Activated T-helper 17 cell treated with anti-CD3 and anti-CD28 coated beads, Interleukin-2, amount 50 U/mL, for 72 hours (primary cell): ENCODE measurements at regions not wholly inside any gene's neighbourhood (a gene's known extent, or its start where the extent isn't known, plus 50 kb on each side); places are given as distances from the start of the nearest gene placed in this dataset.

Experiments used
- ATAC-seq: fragments of 150-1000 bp; cut with Tn5 transposase; replicated peaks from 2 replicates; pipeline ENCODE4 v1.10.0; 2021; ENCODE audit warnings: mild to moderate bottlenecking, moderate library complexity
- H3K27ac Mint-ChIP-seq: one replicate; pipeline ENCODE4 v1.8.0; 2022; ENCODE audit warnings: mixed read lengths
- H3K27me3 Mint-ChIP-seq: one replicate; pipeline ENCODE4 v1.8.0; 2022; ENCODE audit warnings: mixed read lengths
- H3K36me3 Mint-ChIP-seq: one replicate; pipeline ENCODE4 v1.8.0; 2022; ENCODE audit warnings: low read depth, mild to moderate bottlenecking, mixed read lengths
- H3K4me1 Mint-ChIP-seq: one replicate; pipeline ENCODE4 v1.8.0; 2022; ENCODE audit warnings: mixed read lengths
- H3K4me3 Mint-ChIP-seq: one replicate; pipeline ENCODE4 v1.8.0; 2022; ENCODE audit warnings: mild to moderate bottlenecking, mixed read lengths
- H3K9me3 Mint-ChIP-seq: one replicate; pipeline ENCODE4 v1.8.0; 2022; ENCODE audit warnings: mixed read lengths

DNA sequence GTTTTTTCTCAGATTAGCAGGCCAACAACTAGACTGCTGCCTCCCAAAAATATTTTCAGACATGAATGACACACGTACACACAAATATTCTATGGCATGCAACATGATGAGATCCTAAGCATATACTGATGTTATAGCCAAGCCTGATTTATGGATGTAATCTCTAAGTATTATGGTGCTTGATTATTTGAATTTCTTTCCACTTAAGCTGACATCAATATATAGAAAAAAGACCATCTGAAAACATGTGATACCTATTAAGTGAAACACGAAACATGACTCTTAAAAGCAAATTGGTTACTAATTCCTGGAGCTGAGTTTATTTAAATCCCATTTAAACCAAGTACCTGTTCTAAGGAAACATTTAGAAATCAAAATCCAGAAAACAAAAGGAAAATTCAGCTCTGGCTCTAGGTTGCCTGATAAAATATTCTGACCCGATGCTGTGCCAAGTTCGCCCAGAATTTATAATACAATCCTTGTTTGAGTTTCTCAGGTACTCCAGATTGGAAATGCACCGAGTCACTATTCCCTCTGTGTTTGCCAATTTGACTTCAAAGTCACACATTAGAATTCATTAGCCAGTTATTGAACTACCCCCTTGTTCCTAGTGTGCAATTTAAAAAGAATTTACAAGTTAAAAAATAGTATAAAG, 548.6 kb downstream of the CSNK1G3 start:
- no peaks in the 10 kb centered on the region for H3K36me3 Mint-ChIP-seq
- no peaks in the 10 kb centered on the region for H3K4me1 Mint-ChIP-seq
- no peak overlapping the region for H3K27ac Mint-ChIP-seq
- no peaks in the 10 kb centered on the region for H3K27me3 Mint-ChIP-seq
- peaks cover 19% of the 10 kb centered on the region for H3K9me3 Mint-ChIP-seq
- no peak for ATAC-seq
- H3K4me3 Mint-ChIP-seq: no peak overlapping the region

DNA sequence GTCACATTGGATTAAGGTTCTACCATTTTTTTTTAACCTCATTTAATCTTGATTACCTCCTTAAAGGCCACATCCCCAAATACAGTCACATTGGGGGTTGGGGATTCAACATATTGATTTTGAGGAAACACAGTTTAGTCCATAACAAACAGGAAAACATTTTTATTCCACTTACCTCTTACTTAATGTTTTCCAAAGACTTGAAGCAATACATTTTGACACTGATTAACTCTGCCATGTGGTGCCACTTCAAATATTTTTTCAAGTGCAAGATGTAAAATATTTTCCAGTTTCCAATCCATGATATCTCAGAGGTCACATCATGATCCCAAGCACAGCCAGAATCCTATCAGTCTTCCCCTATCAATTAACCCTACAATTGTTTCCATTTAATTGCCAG, 548.0 kb downstream of the CSNK1G3 start:
- Mint-ChIP-seq H3K27ac (no peak overlapping the region), H3K4me3 (no peak overlapping the region), H3K4me1 (no peaks in the 10 kb centered on the region), H3K36me3 (no peaks in the 10 kb centered on the region), H3K9me3 (peaks cover 19% of the 10 kb centered on the region), H3K27me3 (no peaks in the 10 kb centered on the region)
- no peak for ATAC-seq

DNA sequence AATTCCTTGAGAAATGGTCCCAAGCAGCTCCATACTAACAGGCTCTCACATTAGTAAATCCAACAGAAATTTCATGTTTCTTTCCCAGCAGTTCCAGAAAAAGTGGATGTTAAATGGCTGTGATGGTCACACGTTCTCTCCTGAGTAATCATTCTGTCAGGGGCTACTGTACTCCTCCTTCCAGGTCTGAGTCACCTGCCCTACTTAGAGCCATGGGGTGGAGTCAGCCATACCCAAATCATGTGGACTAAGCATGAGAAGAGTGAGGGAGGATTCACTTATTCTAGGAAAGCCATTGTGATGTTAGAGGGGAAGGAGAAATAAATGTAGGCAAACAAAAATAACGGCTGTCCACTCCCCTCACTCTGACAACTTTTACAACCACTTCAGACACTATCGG, 547.2 kb downstream of the CSNK1G3 start:
- no peak overlapping the region for H3K27ac Mint-ChIP-seq
- H3K4me3 Mint-ChIP-seq: no peak overlapping the region
- H3K27me3 Mint-ChIP-seq: no peaks in the 10 kb centered on the region

GRCh38 chr5:124057724-124058231, 545.8 kb downstream of the CSNK1G3 start:
- peaks cover 12% of the 10 kb centered on the region for H3K9me3 Mint-ChIP-seq
- H3K4me3 Mint-ChIP-seq: no peak overlapping the region
- no peaks in the 10 kb centered on the region for H3K36me3 Mint-ChIP-seq
- ATAC-seq: no peak
- H3K27me3 Mint-ChIP-seq: no peaks in the 10 kb centered on the region
- H3K27ac Mint-ChIP-seq: no peak overlapping the region
- H3K4me1 Mint-ChIP-seq: no peaks in the 10 kb centered on the region

More for the DNA sequence above, 547.2 kb downstream of the CSNK1G3 start:
- peaks cover 15% of the 10 kb centered on the region for H3K9me3 Mint-ChIP-seq
- H3K36me3 Mint-ChIP-seq: no peaks in the 10 kb centered on the region
- no peak for ATAC-seq
- no peaks in the 10 kb centered on the region for H3K4me1 Mint-ChIP-seq

- Mint-ChIP-seq H3K4me1 (no peaks in the 10 kb centered on the region), H3K9me3 (peaks cover 12% of the 10 kb centered on the region), H3K4me3 (no peak overlapping the region), H3K27ac (no peak overlapping the region), H3K36me3 (no peaks in the 10 kb centered on the region), H3K27me3 (no peaks in the 10 kb centered on the region)
- ATAC-seq: no peak
These were observed 545.2 kb downstream of the CSNK1G3 start for GRCh38 chr5:124056991-124057723.

DNA sequence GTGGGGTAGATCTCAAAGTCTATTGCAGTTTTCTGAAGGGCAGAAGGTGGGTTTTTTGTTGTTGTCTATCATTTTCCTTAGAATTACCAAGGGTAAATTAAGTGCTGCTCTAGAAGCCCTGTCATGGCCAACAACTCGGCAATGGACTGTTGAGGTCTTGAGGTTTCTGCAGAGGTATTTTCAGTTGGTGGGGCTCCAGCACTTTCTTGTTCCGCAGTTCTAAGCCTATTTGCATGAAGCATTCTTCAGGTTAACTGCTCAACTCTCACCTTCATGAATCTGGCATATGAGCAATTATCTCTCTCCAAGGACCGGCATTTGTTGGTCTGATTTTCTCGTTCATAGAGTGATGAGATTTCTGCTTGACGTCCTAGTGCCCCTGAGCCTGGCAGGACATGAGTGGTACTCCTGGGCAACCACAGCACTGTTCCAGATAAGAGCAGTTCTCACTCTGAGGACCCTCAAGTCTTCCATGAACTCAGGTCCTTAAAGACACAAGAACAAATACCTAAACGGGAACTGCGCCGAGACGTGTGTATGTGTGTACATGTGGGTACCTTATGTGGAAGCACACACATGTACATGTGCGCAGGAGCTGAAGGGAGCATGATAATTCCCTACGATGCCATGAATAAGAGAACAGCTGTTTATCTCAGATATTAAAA, 544.5 kb downstream of the CSNK1G3 start:
- H3K9me3 Mint-ChIP-seq: peaks cover 12% of the 10 kb centered on the region
- H3K27ac Mint-ChIP-seq: no peak overlapping the region
- no peak for ATAC-seq
- no peaks in the 10 kb centered on the region for H3K36me3 Mint-ChIP-seq
- no peak overlapping the region for H3K4me3 Mint-ChIP-seq
- no peaks in the 10 kb centered on the region for H3K27me3 Mint-ChIP-seq
- H3K4me1 Mint-ChIP-seq: no peaks in the 10 kb centered on the region

DNA sequence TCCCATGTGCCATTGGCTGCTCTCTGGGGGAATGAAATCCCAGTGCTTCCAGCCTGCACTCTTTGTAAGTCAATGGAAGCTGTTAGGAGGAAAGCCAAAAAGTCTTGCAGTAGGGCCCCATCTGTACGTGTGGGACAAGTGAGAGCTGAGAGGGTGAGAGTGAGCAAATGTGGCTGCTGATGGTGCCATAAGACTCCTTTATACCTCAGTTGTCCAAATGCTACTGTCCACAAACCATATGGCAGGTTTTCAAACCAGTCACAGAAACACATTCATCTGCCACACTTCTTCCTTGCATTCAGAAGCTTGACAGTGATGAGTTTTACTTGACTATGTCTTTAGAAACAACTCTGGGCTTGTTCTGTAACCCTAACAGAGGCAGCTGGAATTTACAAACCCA, 543.8 kb downstream of the CSNK1G3 start:
- H3K9me3 Mint-ChIP-seq: peaks cover 15% of the 10 kb centered on the region
- no peaks in the 10 kb centered on the region for H3K4me1 Mint-ChIP-seq
- no peak overlapping the region for H3K27ac Mint-ChIP-seq
- no peak for ATAC-seq
- H3K4me3 Mint-ChIP-seq: no peak overlapping the region
- no peaks in the 10 kb centered on the region for H3K36me3 Mint-ChIP-seq
- H3K27me3 Mint-ChIP-seq: no peaks in the 10 kb centered on the region

DNA sequence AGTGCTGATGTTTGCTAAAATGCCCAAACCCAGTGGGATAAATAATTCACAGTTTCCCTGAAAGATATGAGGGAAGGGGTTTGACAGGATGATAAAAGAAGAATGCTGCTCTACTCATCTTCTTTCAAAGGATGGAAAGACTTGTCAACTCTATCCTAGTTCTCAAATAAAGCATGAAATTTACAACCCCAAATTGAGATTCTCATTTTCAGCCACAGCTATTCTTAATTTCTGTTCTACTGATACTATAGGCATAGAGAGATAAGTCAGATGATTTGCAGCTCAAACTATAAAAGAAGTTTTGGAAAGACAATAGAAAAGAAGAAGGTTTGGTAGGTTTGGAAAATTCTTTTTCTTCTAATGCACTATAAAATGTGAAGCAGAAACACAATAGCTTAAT, 542.6 kb downstream of the CSNK1G3 start:
- no peaks in the 10 kb centered on the region for H3K27me3 Mint-ChIP-seq
- peaks cover 11% of the 10 kb centered on the region for H3K9me3 Mint-ChIP-seq
- H3K4me3 Mint-ChIP-seq: no peak overlapping the region
- no peak for ATAC-seq
- H3K36me3 Mint-ChIP-seq: no peaks in the 10 kb centered on the region
- H3K27ac Mint-ChIP-seq: no peak overlapping the region
- H3K4me1 Mint-ChIP-seq: no peaks in the 10 kb centered on the region

DNA sequence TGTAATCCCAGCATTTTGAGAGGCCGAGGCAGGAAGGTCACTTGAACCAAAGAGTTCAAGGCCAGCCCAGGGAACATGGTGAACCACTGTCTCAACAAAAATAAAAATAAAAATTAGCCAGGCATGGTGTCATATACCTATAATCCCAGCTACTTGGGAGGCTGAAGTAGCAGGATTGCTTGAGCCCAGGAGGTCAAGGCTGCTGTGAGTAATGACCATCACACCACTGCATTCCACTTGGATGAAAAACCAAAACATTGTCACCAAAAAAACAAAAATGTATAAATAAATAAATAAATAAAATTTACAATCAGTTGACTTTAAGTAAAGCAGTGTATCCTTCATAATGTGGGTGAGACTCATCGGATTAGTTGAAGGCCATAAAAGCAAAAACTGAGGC, 541.4 kb downstream of the CSNK1G3 start:
- H3K36me3 Mint-ChIP-seq: no peaks in the 10 kb centered on the region
- H3K27ac Mint-ChIP-seq: no peak overlapping the region
- ATAC-seq: no peak
- H3K9me3 Mint-ChIP-seq: peaks cover 5% of the 10 kb centered on the region
- no peaks in the 10 kb centered on the region for H3K27me3 Mint-ChIP-seq
- no peak overlapping the region for H3K4me3 Mint-ChIP-seq
- H3K4me1 Mint-ChIP-seq: no peaks in the 10 kb centered on the region

GRCh38 chr5:124052201-124052600, 540.2 kb downstream of the CSNK1G3 start:
- H3K9me3 Mint-ChIP-seq: peaks cover 4% of the 10 kb centered on the region
- no peak overlapping the region for H3K27ac Mint-ChIP-seq
- ATAC-seq: no peak
- no peaks in the 10 kb centered on the region for H3K36me3 Mint-ChIP-seq
- H3K27me3 Mint-ChIP-seq: no peaks in the 10 kb centered on the region
- no peak overlapping the region for H3K4me3 Mint-ChIP-seq
- H3K4me1 Mint-ChIP-seq: no peaks in the 10 kb centered on the region

DNA sequence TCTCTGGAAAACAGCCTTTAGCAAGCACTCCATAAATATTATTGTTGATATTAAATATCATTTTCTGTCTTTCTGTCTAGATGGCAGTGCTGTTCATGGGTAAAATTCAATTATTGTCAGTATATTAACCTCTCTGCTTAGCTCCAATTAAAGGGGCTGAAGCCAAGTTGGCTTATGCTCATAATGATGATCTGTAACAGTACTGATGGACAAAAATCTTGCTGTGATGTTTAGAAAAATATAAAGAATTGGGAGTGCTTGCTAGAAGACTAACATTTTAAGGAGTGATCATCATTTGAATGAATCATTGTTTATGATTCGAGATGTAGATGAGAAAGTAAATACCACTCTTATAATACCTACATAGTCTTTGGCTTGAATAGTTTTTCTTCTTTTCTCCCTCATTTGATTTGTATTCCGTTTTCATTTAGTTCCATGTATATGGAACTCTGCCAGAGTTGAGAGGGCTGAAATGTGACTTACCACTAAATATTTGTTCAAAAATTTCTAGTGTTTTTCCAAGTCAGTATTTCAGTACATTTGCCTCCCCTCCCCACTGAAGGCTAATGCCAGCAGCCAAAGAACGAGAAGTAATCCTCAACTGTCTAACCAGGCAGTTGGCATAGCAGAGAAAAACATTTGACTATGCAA, 538.3 kb downstream of the CSNK1G3 start:
- Mint-ChIP-seq H3K36me3 (no peaks in the 10 kb centered on the region), H3K27ac (no peak overlapping the region), H3K4me3 (no peak overlapping the region), H3K4me1 (no peaks in the 10 kb centered on the region), H3K27me3 (no peaks in the 10 kb centered on the region), H3K9me3 (peaks cover 4% of the 10 kb centered on the region)
- no peak for ATAC-seq

DNA sequence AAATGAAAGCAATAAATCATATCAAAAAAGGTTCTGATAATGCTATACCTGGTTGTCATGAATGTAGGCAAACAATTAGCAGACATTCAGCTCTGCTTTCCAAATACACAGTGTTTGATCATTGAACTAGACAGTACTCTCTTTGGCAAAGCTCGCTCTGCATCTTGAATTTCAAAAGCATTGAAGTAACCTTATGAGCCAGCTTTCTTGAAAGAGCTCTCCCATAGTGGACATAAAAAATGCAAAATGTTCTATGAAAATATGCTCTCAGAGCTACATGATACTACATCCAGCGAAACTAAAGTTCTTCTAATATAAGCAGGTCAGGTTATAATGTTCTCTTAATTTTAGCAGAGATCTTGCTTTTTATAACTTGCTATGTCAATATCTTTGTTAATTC, 533.4 kb downstream of the CSNK1G3 start:
- Mint-ChIP-seq H3K36me3 (no peaks in the 10 kb centered on the region), H3K27me3 (no peaks in the 10 kb centered on the region), H3K9me3 (no peaks in the 10 kb centered on the region), H3K4me3 (no peak overlapping the region), H3K4me1 (no peaks in the 10 kb centered on the region), H3K27ac (no peak overlapping the region)
- no peak for ATAC-seq

DNA sequence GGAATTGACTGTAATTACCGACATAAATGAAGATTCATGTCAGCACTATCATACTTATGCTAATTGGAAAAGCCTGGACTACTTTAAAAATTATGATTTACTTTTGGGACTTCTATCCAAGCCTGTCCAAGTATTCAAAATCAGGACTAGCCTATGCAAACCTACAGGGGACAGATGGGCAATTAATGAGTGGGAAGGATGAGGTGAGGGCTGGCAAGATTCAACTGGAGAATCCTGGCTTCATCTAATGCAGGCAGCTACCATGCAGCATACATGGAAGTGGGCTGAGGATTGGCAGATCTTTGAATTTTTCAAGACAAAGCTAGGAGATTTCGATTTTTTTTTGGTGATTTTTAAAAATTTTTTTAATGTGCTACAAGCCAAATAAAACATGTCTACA, 532.6 kb downstream of the CSNK1G3 start:
- no peak for ATAC-seq
- Mint-ChIP-seq H3K9me3 (no peaks in the 10 kb centered on the region), H3K27ac (no peak overlapping the region), H3K27me3 (no peaks in the 10 kb centered on the region), H3K4me3 (no peak overlapping the region), H3K36me3 (no peaks in the 10 kb centered on the region), H3K4me1 (no peaks in the 10 kb centered on the region)

DNA sequence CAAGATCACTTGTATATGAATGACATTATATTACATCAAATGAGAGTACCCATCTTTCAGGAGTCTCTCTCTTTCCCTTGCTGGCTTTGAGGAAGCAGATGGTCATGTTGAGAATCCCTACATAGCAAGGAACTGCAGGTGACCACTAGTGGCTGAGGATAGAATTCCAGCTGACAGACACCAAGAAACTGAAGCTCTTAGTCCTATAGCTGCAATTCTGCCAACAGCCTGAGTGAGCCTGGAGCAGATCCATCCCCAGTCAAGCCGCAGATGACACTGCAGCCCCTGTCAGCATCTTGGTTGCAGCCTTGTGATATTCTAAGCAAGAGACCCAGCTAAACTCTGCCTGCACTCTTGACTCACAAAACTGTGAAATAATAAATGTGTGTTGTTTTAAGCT, 531.5 kb downstream of the CSNK1G3 start:
- no peak for ATAC-seq
- Mint-ChIP-seq H3K27me3 (no peaks in the 10 kb centered on the region), H3K9me3 (no peaks in the 10 kb centered on the region), H3K4me1 (no peaks in the 10 kb centered on the region), H3K27ac (no peak overlapping the region), H3K36me3 (no peaks in the 10 kb centered on the region), H3K4me3 (no peak overlapping the region)
